Heart right ventricle (tissue), 16 donors: ENCODE measurements at regions not wholly inside any gene's neighbourhood (a gene's known extent, or its start where the extent isn't known, plus 50 kb on each side); places are given as distances from the start of the nearest gene placed in this dataset.

ENCODE experiments used
- ATAC-seq, 8 donors: fragments of 200-7000 bp; cut with Tn5 transposase; one replicate each; pipeline ENCODE4 v1.9.1; 2020; ENCODE audit warnings: mild to moderate bottlenecking in 8 of 8, moderate library complexity in 8 of 8, moderate number of reproducible peaks in 1 of 8
- DNase-seq, 2 donors: peaks; one replicate each; pipeline ENCODE4 v3.0.0-alpha.2; 2020
- H3K27ac ChIP-seq, 10 donors: fragments of 200-600 bp; sonication (generic) in 2 of 10; one replicate each; pipeline versions ENCODE4 v1.5.0 to v1.8.0; 2020 to 2022; ENCODE audit warnings: mild to moderate bottlenecking in 3 of 10
- H3K27me3 ChIP-seq, 7 donors: fragments of 200-600 bp; one replicate each; pipeline ENCODE4 v1.8.0; 2021 to 2022; ENCODE audit warnings: mild to moderate bottlenecking in 2 of 7
- H3K36me3 ChIP-seq, 9 donors: fragments of 200-600 bp; sonication (generic) in 1 of 9; one replicate each; pipeline versions ENCODE4 v1.5.0 to v1.8.0; 2020 to 2022; ENCODE audit warnings: mild to moderate bottlenecking in 2 of 9
- H3K4me1 ChIP-seq, 9 donors: fragments of 200-600 bp; sonication (generic) in 1 of 9; one replicate each; pipeline versions ENCODE4 v1.5.0 to v1.8.0; 2020 to 2022; ENCODE audit warnings: mild to moderate bottlenecking in 4 of 9
- H3K4me3 ChIP-seq, 10 donors: fragments of 200-600 bp; sonication (generic) in 2 of 10; one replicate each; pipeline versions ENCODE4 v1.5.0 to v1.8.0; 2020 to 2022; ENCODE audit warnings: mild to moderate bottlenecking in 7 of 10, moderate library complexity in 2 of 10
- H3K9me3 ChIP-seq, 11 donors: fragments of 200-600 bp in 10 of 11; sonication (generic) in 2 of 11; one replicate each; pipeline versions ENCODE4 v1.5.0 to v1.8.0; 2013 to 2022; ENCODE audit warnings: mild to moderate bottlenecking in 2 of 11, control low read depth in 1 of 11, moderate library complexity in 1 of 11
- CTCF ChIP-seq, 9 donors: fragments of 200-600 bp; sonication (generic) in 2 of 9; IDR thresholded peaks; one replicate each; pipeline versions ENCODE4 v1.5.0 to v1.8.0; 2021 to 2022; ENCODE audit warnings: antibody characterized with exemption in 9 of 9, mild to moderate bottlenecking in 5 of 9, moderate library complexity in 1 of 9
- WGBS, 2 donors: extraction: QIAGEN DNeasy Blood & Tissue Kit; methylation state at CpG; one replicate each; pipeline ENCODE4 v1.1.7; 2013; ENCODE audit warnings: inconsistent platforms in 1 of 2; 5-methylcytosine and 5-hydroxymethylcytosine counted together
- intact Hi-C, 10 donors: fragments of 100-400 bp; cut with DNase I; formaldehyde crosslinking; loops; one replicate each; pipeline versions ENCODE4 v1.11.1 to v1.14.2; 2022
- donor health status: Arrhythmogenic right ventricular cardiomyopathy.
- donor health status: ischemic (EF 13 %, LVEDD 7.1; RV severe dilation, severe dysfunction).
- donor health status: healthy with polysubstance abuse.
- donor health status: DM: no; HTN: yes; CAD: no.
- donor health status: DM: no; HTN: no; CAD: no.
- donor health status: ischemic (EF 25% LVEDD 6.9; RV normal size, moderate dysfunction).
- donor health status: ischemic (EF 25% LVEDD 5.7; RV mildly dilated, moderate dysfunction).
- donor health status: healthy.
- donor health status: DM: yes; HTN: yes; CAD: no.
- donor health status: Ischemic cardiomyopathy.
- donor health status: ischemic (EF 35%, LVEDD 5.7; RV mildly dilated, moderate dysfunction).
- donor health status: nonischemic (EF 11% LVEDD 7.7; RV severe dilation, severe dysfunction).
- donor health status: DM: yes; HTN: yes; CAD: no.
- donor health status: PGD.
- donor health status: ischemic (EF 29% LVEDD 5.4; RV normal size, mild dysfunction).
- donor health status: nonischemic (EF 23%, LVEDD 6.1; RV moderate dilation, normal function).

- no peak overlapping the region for H3K4me3 ChIP-seq
- intact Hi-C loops = no loop called here
- peak in 1 of 8 donors; percentile 38 for ATAC-seq
Observed at GRCh38 chr3:16741103-16741758, 136.0 kb upstream of the DAZL start.

GRCh38 chr3:16741890-16742289, 136.7 kb upstream of the DAZL start:
- peaks cover 0 to 12% (median 0%) of the 10 kb centered on the region in 11 donors for H3K9me3 ChIP-seq
- peak overlapping the region in 9 of 10 donors; percentile 30 to 78 (median 56) for H3K27ac ChIP-seq
- H3K27me3 ChIP-seq = no peaks in the 10 kb centered on the region
- ATAC-seq = peak; percentile 72 to 100 (median 98)
- DNase-seq = peak; percentile 13 to 53
- intact Hi-C loops = loop anchor here in 1 of 10 donors (2.0 kb wide), 1 partner anchor 27 kb away; no protein-coding TSS in a partner anchor
- WGBS, 2 donors = 24 to 35% methylated on average over 4 of the region's 4 CpGs
- no peak for TF ChIP-seq CTCF (IDR thresholded peaks at IDR 0.05)
- H3K4me1 ChIP-seq = peaks cover 0 to 15% (median 6%) of the 10 kb centered on the region in 9 donors
- no peak overlapping the region for H3K4me3 ChIP-seq
- H3K36me3 ChIP-seq = no peaks in the 10 kb centered on the region

More at GRCh38 chr3:16741103-16741758, 136.0 kb upstream of the DAZL start:
- WGBS, 2 donors = 88 to 95% methylated on average over 4 of the region's 4 CpGs
- Histone ChIP-seq H3K27ac (peak overlapping the region in 8 of 10 donors; percentile 42 to 78 (median 58)), H3K36me3 (no peaks in the 10 kb centered on the region), H3K9me3 (peaks cover 0 to 14% (median 0%) of the 10 kb centered on the region in 11 donors), H3K27me3 (no peaks in the 10 kb centered on the region), H3K4me1 (peaks cover 0 to 15% (median 6%) of the 10 kb centered on the region in 9 donors)
- TF ChIP-seq CTCF (IDR thresholded peaks at IDR 0.05) = no peak
- DNase-seq = no peak

GRCh38 chr3:16743276-16743675, 138.1 kb upstream of the DAZL start:
- Histone ChIP-seq H3K4me1 (peaks cover 0 to 15% (median 6%) of the 10 kb centered on the region in 9 donors), H3K9me3 (peaks cover 0 to 12% (median 0%) of the 10 kb centered on the region in 11 donors), H3K27ac (no peak overlapping the region), H3K36me3 (no peaks in the 10 kb centered on the region), H3K4me3 (no peak overlapping the region), H3K27me3 (no peaks in the 10 kb centered on the region)
- DNase-seq = no peak
- intact Hi-C loops = loop anchor here in 1 of 10 donors (2.0 kb wide), 1 partner anchor 26 kb away; no protein-coding TSS in a partner anchor
- ATAC-seq = no peak
- TF ChIP-seq CTCF (IDR thresholded peaks at IDR 0.05) = no peak

- Histone ChIP-seq H3K4me1 (no peaks in the 10 kb centered on the region), H3K9me3 (peaks cover 0 to 5% (median 0%) of the 10 kb centered on the region in 11 donors), H3K27me3 (no peaks in the 10 kb centered on the region), H3K27ac (no peak overlapping the region), H3K4me3 (no peak overlapping the region), H3K36me3 (no peaks in the 10 kb centered on the region)
- 90 to 96% methylated on average over 2 of the region's 2 CpGs for WGBS, 2 donors
- intact Hi-C loops = no loop called here
- DNase-seq (no peak), ATAC-seq (peak in 1 of 8 donors; percentile 20)
- no peak for TF ChIP-seq CTCF (IDR thresholded peaks at IDR 0.05)
Observed at GRCh38 chr3:16759227-16759903, 125.4 kb upstream of the PLCL2 start.
